Mesothelial cell of epicardium (in vitro differentiated cells): ENCODE measurements at regions not wholly inside any gene's neighbourhood (a gene's known extent, or its start where the extent isn't known, plus 50 kb on each side); places are given as distances from the start of the nearest gene placed in this dataset.

ENCODE experiments used
- DNase-seq, 2 experiments: peaks; one replicate each; pipeline ENCODE4 v3.0.0; 2021; ENCODE audit warnings: low spot score in 2 of 2; ENCODE audit not compliant: unreplicated experiment in 2 of 2
- H3K27ac Mint-ChIP-seq: 2 replicates; pipeline ENCODE4 v1.8.0; 2021; ENCODE audit warnings: mixed read lengths
- H3K27me3 Mint-ChIP-seq: 2 replicates; pipeline ENCODE4 v1.8.0; 2021; ENCODE audit warnings: low read depth, mixed read lengths
- H3K36me3 Mint-ChIP-seq: 2 replicates; pipeline ENCODE4 v1.8.0; 2021; ENCODE audit warnings: mixed read lengths
- H3K4me1 Mint-ChIP-seq: 2 replicates; pipeline ENCODE4 v1.8.0; 2021; ENCODE audit warnings: mixed read lengths
- H3K4me3 Mint-ChIP-seq: 2 replicates; pipeline ENCODE4 v1.8.0; 2021; ENCODE audit warnings: mild to moderate bottlenecking, moderate library complexity, mixed read lengths
- H3K9me3 Mint-ChIP-seq: 2 replicates; pipeline ENCODE4 v1.8.0; 2021; ENCODE audit warnings: mixed read lengths
- CTCF ChIP-seq: fragments of 200-600 bp; sonication (generic); IDR thresholded peaks from one replicate; pipeline ENCODE4 v1.5.0; 2021; ENCODE audit warnings: antibody characterized with exemption; ENCODE audit not compliant: unreplicated experiment

GRCh38 chr2:157124731-157125130, 132.8 kb upstream of the GALNT5 start:
- Mint-ChIP-seq H3K9me3 (peaks cover 14% of the 10 kb centered on the region), H3K27me3 (no peaks in the 10 kb centered on the region), H3K27ac (no peak overlapping the region), H3K4me3 (no peak overlapping the region), H3K36me3 (no peaks in the 10 kb centered on the region), H3K4me1 (peaks cover 12% of the 10 kb centered on the region)
- no peak for DNase-seq
- TF ChIP-seq CTCF = no peak

GRCh38 chr2:157125685-157126084, 131.8 kb upstream of the GALNT5 start:
- H3K27me3 Mint-ChIP-seq = no peaks in the 10 kb centered on the region
- no peak overlapping the region for H3K27ac Mint-ChIP-seq
- DNase-seq = no peak
- H3K4me3 Mint-ChIP-seq = no peak overlapping the region
- no peaks in the 10 kb centered on the region for H3K36me3 Mint-ChIP-seq
- H3K9me3 Mint-ChIP-seq = peaks cover 22% of the 10 kb centered on the region
- peaks cover 12% of the 10 kb centered on the region for H3K4me1 Mint-ChIP-seq
- no peak for TF ChIP-seq CTCF

DNA sequence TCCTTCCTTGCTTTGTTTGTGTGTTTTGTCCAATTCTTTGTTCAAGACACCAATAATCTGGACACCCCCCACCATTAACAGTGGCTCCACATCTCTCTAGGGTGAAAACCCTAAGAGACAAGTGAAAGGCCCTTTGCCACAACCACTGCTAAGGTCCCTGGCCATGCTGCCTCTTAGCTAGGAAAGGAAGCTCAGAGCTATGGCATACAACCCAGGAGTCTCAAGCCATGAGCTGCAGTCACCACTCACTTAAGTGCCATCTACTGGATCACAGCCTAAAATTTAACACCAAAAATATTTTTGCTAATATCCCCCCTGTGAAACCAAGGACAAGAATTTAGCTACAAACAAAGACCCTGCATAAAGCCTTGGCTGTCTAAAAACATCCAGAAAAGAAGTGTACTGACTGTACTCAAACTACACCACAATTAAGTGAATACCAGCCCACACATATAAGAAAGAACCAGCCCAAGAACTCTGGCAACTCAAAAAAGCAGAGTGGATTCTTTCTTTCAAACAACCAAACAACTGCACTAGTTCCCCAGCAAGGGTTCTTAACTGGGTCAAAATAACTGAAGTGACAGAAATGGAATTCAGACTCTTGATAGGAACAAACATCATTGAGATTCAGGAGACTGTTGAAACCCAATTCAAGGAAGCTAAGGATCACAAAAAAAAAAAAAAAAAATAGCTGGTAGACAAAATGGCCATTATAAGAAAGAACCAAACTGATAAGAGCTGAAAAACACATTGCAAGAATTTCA, 130.1 kb upstream of the GALNT5 start:
- Mint-ChIP-seq H3K9me3 (peaks cover 36% of the 10 kb centered on the region), H3K36me3 (no peaks in the 10 kb centered on the region), H3K4me1 (peaks cover 12% of the 10 kb centered on the region), H3K4me3 (no peak overlapping the region), H3K27ac (no peak overlapping the region), H3K27me3 (no peaks in the 10 kb centered on the region)
- TF ChIP-seq CTCF = no peak
- DNase-seq = no peak

DNA sequence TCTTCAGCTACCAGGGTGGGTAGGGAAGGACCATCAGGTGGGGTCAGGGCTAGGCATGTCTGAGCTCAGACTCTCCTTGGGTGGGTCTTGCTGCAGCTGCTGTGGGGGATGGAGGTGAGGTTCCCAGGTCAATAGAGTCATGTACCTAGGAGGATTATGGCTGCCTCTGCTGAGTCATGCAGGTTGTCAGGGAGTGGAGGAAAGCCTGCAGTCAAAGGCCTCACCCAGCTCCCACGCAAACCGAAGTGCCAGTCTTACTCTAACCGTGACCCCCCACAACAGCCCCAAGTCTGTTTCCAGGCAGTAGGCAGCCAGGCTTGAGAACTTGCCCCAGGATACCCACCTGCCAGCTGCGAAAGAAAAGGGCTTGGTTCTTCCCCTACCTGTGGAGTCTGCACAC, 113.6 kb upstream of the GALNT5 start:
- Mint-ChIP-seq H3K4me3 (no peak overlapping the region), H3K27ac (no peak overlapping the region), H3K9me3 (peaks cover 21% of the 10 kb centered on the region), H3K27me3 (no peaks in the 10 kb centered on the region), H3K4me1 (no peaks in the 10 kb centered on the region), H3K36me3 (no peaks in the 10 kb centered on the region)
- no peak for TF ChIP-seq CTCF
- DNase-seq = no peak

DNA sequence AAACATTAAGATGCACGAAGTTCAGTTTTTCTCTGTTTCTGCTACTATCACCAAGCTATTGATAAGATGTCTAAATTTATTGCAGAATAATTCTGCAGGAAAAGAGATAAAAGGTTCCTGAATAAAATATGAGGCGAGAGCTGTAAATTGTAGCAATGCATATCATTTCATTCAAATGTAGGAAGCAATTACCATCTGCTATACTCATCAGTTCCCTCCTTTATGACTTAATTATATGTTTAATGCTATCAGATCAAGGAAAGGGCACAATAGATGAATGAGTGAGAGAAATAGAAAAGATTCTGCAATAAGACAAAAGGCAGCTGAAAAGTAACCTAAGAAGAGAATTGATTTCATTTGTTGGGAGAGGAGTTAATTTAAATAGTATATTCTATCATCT, 108.2 kb upstream of the GALNT5 start:
- TF ChIP-seq CTCF = no peak
- H3K4me1 Mint-ChIP-seq = peaks cover 20% of the 10 kb centered on the region

DNA sequence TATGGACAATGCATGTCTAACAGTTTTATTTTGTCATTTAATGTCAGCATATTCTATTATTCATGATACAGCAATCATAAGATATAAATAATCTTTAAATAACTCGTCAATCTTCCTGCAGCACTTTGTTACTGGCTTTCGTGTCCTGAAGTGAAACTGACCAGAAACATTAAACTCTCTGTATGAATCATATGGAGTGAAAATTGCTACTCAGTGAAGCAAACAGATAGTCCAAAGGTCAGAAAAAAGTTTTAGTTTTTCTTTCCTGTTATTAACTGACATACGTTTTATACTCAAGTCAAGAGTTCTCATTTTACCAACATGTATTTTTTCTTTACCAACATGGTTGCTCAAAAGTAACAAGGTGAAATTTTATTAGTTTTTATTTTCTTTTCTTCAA, 106.8 kb upstream of the GALNT5 start:
- H3K4me1 Mint-ChIP-seq = peaks cover 20% of the 10 kb centered on the region
- TF ChIP-seq CTCF = no peak
- no peak overlapping the region for H3K4me3 Mint-ChIP-seq
- no peaks in the 10 kb centered on the region for H3K27me3 Mint-ChIP-seq
- no peaks in the 10 kb centered on the region for H3K36me3 Mint-ChIP-seq
- H3K9me3 Mint-ChIP-seq = no peaks in the 10 kb centered on the region
- no peak for DNase-seq
- no peak overlapping the region for H3K27ac Mint-ChIP-seq

More for the DNA sequence above, 108.2 kb upstream of the GALNT5 start:
- Mint-ChIP-seq H3K4me3 (no peak overlapping the region), H3K27ac (no peak overlapping the region), H3K36me3 (no peaks in the 10 kb centered on the region), H3K9me3 (no peaks in the 10 kb centered on the region), H3K27me3 (no peaks in the 10 kb centered on the region)
- DNase-seq = no peak
